Tongue (tissue), 1 donor: ENCODE measurements at regions not wholly inside any gene's neighbourhood (a gene's known extent, or its start where the extent isn't known, plus 50 kb on each side); places are given as distances from the start of the nearest gene placed in this dataset.
"Not testable (repeated sequence)": the region's sequence is repeated elsewhere in the genome, so short reads cannot be mapped to it uniquely, and the experiment has no call there.

Experiments
- DNase-seq: peaks from one replicate; pipeline ENCODE4 v3.0.0-alpha.2; 2015

DNA sequence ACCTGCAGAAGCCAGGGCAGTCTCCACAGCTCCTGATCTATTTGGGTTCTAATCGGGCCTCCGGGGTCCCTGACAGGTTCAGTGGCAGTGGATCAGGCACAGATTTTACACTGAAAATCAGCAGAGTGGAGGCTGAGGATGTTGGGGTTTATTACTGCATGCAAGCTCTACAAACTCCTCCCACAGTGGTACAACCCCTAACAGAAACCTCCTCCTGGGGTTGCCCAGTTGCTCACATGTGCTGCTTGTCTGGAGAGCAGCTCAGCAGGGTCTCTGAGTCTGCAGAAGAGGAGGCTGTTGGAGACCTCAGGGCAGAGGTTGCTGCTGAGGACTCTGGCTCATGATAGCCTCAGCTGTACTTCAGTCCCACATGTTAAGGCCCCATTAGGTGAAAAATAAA lies 1269.1 kb downstream of the RPIA start:
- DNase-seq = not testable (repeated sequence)

DNA sequence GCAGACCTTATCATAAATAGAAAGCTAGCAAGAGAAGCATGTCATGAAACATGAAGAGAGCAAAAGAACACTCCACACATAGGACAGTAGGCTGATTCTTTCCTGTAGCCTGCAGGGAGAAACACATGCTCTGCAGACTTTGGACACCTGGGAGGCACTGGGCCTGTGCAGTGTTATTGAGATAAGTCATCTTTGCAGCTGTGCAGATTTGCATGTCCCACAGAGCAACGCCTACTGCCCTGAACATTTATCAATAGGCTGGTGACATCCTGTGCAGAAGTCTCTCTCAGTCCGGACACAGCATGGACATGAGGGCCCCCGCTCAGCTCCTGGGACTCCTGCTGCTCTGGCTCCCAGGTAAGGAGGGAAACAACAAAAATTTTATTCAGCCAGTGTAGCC lies 1277.1 kb downstream of the RPIA start:
- not testable (repeated sequence) for DNase-seq

DNA sequence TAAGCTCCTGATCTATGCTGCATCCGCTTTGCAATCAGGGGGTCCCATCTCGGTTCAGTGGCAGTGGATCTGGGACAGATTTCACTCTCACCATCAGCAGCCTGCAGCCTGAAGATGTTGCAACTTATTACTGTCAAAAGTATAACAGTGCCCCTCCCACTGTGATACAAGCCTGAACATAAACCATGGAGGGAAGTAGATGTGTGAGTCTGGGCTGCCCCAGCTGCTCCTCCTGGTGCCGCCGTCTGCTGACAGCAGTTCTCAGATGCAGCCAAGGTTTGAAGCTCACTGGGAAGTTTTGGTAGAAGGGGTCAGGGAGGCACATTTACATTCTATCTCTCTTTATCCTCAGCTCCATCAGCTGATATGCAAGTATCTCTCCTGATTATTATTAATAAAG lies 1277.7 kb downstream of the RPIA start:
- not testable (repeated sequence) for DNase-seq

DNA sequence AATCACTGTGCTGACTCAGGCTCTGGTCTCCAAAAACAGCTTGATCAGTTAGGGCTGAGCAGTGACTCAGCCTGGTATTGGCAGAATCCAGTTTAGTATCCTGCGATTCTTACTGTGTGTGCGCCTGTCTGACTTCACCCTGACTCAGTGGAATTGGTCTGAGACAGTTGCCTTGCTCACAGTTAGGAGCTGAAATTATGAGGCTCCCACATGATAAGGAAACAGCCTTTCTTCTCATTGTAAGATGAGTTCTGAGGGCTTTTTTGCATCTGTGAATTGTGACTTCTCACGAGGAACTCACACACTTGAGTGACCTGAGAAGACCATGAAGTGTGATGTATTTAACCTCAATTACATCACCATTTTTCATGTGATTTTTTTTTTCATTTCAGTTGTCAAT lies 1282.4 kb downstream of the RPIA start:
- not testable (repeated sequence) for DNase-seq

DNA sequence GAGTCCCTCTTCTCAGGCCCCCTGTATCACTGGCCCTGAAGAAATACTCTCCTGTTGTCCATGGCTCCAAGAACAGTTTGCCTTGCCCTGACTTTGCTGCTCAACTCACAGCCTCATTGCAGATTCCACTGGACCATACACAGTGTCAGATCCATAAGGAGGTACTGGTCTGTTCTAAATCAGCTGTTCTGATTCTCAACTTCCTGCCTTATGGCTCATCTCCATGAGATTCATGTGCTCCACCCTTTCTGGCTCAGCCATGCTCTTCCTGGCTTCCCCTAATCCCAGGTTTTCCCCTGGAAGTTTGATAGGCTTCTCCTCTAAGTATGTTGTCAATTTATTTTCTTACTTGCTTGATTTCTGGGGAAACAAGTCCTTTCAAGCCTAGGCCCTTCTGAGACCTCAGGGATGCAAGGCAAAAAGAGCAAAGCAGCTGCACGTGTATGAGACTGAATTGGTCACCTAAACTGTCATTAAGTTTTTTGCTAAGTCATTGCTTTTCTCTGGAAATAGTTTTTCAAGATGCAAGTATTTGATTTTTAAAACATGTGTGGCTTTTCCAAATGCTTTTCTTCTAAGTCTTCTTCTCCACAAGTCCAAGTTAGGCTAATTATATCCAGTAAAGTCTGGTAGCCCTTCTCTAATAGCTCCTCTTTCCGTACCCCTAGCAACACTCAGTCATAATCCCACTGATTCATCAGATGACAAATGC lies 1288.5 kb downstream of the RPIA start:
- not testable (repeated sequence) for DNase-seq

DNA sequence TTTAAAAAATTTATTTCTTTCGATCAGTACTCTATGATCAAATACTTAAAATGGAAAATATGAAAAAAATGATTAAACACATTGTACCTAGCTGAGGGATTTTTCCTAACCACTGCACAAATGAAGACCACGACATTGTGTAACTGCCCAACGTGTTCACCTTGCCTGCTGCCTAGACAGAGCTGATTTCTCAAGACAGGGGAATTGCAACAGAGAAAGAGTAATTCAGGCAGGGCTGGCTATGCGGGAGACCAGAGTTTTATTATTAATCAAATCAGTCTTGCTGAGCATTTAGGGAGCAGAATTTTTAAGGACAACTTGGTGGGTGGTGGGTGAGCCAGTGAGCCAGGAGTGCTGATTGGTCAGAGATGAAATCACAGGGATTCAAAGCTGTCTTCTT lies 1290.8 kb downstream of the RPIA start:
- not testable (repeated sequence) for DNase-seq

DNA sequence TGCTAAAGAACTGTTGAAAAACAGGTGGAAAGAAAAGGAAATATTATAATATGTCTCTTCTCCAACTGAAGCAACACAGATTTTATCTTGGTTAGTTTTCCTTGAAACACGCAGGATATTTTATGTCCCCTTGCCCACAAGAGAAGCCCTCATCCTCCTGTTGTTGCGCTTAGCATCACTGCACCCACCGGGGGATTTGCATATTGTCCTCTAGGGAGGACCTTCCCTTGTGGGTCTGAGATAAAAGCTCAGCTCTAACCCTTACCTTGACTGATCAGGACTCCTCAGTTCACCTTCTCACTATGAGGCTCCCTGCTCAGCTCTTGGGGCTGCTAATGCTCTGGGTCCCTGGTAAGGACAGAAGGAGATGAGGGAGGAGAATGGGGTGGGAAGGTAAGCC lies 1294.2 kb downstream of the RPIA start:
- not testable (repeated sequence) for DNase-seq

DNA sequence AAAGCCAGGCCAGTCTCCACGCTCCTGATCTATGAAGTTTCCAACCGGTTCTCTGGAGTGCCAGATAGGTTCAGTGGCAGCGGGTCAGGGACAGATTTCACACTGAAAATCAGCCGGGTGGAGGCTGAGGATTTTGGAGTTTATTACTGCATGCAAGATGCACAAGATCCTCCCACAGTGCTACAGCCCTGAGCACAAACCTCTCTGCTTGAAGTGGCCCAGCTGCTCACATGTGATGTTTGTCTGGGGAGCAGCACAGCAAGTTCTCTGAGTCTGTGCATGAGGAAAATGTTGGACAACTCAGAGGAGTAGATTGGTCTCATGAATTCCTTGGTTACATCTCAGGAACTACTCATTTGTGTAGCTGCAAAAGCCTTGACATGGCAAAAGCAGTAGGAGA lies 1295.1 kb downstream of the RPIA start:
- not testable (repeated sequence) for DNase-seq

DNA sequence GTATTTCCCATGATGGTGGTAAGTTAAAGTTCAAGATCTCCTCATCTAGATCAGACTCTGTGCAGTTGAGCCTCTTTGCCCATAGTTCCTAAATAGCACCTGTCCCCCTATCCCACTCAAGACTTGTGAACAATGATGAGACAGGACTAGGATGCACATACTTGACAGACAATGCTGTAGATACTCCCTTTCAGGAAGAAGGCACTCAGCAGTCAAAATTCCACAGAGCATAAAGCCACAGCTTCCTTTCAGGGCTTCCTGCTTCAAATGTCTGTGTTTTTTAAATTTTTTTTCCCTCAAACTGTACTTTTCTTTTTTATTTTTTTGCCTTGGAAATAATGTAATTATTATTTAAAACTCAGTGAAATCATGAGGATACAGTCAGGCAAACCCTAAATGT lies 1305.3 kb downstream of the RPIA start:
- DNase-seq = not testable (repeated sequence)

DNA sequence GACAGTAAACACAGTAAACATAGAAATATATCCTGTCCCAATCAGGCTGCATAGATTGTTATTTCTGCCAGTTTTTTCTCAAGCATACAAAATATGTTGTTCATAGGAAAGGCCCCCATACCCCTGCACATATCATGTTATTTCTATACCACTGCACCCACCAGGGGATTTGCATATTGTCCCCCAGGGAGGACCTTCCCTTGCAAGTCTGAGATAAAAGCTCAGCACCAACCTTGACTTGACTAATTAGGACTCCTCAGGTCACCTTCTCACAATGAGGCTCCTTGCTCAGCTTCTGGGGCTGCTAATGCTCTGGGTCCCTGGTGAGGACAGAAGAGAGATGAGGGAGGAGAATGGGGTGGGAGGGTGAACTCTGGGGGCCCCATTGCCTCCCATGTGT lies 1313.1 kb downstream of the RPIA start:
- not testable (repeated sequence) for DNase-seq

DNA sequence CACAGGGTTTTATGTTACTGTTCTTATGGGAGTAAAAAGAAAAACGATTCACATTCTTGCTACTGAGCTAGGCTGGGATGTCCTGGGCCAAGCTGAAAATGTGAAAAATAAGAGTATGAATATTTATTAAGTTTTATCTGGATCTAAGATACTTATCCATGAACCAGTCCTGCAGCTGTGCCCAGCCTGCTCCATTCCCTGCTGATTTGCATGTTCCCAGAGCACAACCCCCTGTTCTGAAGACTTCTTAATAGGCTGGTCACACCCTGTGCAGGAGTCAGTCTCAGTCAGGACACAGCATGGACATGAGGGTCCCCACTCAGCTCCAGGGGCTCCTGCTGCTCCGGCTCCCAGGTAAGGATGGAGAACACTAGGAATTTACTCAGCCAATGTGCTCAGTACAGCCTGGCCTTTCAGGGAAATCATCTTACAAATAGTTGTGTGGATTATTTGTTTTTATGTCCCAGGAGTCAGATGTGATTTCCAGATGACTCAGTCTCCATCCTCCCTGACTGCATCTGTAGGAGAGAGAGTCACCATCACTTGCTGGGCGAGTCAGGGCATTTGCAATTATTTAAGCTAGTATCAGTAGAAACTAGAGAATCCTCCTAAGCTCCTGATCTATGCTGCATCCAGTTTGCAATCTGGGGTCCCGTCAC lies 1319.1 kb downstream of the RPIA start:
- not testable (repeated sequence) for DNase-seq

DNA sequence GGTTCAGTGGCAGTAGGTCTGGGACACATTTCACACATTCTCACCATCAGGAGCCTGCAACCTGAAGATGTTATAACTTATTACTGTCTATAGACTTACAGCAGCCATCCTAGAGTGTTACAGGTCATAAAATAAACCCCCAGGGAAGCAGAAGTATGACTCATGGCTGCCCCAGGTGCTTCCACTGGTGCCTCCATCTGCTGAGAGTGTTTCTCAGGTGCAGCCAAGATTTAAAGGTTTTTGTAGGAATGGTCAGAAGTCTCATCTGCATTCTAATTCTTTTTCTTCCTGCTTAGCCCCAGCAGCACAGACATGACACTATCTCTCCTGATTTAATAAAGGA lies 1319.6 kb downstream of the RPIA start:
- DNase-seq = not testable (repeated sequence)

DNA sequence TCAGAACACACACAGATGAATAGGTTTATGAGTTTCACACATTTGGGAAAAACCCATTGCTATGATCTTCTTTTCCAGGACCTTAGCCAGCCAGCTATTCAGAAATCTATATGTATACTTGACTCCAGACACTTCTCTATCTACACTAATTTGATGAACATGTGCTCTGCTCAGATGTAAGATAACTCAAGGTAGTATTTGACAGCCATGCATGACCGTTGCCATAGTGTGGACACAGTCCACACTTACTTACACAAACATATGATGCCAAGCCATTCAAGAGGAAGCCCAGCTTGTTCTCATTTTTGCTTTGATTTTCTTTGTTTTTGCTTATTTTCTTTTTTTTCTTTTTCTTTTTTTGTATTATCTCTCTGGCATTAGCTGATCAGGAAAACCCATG lies 1328.4 kb downstream of the RPIA start:
- not testable (repeated sequence) for DNase-seq

DNA sequence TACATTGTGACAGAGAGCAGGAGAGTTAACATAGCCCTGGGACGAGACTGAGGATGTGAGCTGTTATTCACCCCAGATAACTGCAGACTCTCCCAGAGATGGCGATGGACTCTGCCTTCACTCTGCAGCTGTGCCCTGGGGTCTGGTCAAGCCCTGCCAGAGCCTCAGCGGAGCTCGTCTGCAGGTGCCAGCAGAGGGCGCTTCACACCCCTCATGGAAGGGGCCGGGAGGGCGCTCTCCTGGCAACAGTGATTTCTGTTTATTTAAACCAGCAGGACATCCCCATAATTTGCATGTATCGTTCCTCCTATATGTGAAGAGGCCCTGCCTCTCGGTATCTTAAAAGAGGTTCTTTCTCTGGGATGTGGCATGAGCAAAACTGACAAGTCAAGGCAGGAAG lies 1329.8 kb downstream of the RPIA start:
- DNase-seq = not testable (repeated sequence)

DNA sequence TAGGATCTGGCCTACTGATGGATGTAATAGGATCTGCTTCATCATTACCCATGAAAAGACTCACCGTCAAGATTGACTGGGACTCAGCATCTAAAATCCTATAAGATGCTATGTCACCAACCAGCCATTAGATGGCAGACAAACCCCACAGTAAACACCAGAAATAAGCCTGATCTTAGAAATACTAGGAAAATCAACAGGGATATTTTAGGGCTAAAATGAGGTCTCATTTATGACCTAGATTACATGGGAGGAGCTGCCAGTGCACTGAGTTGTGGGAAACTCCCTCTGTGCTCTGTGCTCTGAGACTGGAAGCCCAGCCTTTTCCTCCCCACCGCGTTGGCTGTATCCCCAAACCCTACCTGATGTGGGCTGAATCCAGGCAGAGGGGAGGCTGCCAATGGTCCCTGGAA lies 1335.8 kb downstream of the RPIA start:
- DNase-seq = not testable (repeated sequence)

DNA sequence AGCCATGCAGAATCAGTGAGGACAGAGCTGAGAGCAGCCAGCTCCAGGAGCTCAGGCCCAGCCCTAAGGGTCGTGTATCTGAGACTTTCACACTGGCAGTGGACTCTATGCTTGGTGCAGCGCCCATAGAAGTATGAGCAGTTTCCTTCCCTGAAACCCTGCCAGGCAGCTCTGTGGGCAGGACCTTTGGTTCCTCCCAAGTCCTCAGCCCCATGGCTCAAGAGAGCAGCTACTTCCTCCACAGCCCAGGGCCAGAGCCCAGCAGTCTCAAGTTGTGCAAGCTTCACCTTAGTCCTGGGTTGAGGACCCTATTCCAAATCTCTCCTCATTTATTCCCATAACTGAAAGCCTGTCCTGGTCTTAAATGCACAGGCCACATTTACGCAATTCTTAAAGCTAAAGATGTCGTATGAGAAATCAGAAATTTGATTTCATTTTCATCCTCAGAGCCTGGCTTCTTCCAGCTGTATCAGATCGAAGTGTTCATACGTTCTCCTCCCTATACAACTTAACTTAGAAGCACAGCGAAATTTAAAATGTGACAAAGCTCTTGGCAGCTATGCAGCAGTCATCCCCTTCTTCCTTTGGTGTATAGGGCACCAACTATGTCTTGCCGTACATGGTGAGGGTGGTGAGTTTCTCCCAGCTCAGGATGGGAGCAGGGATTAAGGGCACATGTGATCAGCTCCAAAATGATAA lies 1337.1 kb downstream of the RPIA start:
- DNase-seq = not testable (repeated sequence)

DNA sequence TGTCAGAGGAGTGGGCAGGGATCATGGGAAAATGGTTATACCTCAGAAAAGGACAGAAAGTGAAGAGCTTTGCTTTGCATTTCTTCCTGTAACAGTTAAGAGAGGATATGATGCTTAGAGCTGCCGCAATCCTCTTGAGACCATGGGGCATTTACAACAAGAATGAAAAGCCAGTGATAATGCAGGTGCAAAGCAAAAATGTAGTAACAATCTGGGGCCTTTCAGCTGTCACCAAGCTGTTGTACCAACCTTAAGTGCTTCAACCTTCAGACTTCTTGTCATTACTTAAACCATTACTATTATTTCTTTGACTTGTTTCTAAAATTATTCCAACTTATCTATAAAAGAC lies 1337.6 kb downstream of the RPIA start:
- not testable (repeated sequence) for DNase-seq

DNA sequence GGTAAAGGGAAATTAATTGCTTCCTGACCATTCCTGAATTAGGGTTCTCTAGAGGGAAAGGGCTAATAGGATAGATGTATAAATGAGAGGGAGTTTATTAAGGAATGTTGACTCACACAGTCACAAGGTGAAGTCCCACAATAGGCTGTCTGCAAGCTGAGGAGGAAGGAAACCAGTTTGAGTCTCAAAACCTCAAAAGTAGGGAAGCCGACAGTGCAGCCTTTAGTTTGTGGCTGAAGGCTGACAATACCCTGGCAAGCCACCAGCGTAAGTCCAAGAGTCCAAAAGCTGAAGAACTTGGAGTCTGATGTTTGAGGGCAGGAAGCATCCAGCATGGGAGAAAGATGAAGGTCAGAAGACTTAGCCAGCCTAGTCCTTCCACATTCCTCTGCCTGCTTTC lies 1340.8 kb downstream of the RPIA start:
- not testable (repeated sequence) for DNase-seq

DNA sequence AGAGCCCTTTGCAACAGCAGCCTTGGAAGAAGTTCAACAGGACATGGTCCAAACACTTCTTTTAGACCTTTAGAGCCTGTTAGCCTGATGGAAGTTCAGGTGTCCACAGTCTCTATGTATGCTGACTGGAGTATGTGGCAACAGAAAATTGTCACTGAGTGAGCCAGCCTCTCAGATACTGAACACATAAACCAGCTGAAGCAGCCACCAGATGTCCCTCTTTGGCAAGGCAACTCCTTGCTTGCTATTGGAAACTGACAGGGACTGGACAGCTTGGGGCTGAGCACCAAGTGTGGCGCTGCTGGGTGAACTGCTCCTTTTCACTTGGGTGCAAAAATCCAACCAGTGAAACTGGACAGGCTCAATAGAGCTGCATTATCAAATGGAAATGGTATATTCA lies 1344.9 kb downstream of the RPIA start:
- DNase-seq = peak; percentile 2

DNA sequence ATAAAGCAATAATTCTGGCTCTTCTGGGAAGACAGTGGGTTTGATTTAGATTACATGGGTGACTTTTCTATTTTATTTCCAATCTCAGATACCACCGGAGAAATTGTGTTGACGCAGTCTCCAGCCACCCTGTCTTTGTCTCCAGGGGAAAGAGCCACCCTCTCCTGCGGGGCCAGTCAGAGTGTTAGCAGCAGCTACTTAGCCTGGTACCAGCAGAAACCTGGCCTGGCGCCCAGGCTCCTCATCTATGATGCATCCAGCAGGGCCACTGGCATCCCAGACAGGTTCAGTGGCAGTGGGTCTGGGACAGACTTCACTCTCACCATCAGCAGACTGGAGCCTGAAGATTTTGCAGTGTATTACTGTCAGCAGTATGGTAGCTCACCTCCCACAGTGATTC lies 1347.6 kb downstream of the RPIA start:
- DNase-seq = not testable (repeated sequence)

DNA sequence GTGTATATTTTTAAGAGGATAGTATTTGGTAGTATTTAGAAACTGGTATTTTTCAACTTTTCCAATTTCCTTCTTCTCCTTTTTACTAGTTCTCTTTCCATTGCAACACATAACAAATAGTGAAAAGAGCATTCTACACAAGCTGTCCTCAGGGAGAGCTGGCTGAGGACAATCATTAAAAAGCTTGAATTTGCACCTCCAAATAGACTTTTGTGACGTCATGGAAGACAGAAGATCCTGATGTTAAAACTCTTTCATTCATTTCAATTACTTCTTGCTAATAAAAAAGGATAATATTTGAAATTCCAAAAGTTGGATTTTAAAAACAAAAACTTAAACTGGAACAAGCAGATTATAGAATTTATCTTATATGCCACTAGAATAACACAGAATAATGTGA lies 1356.3 kb downstream of the RPIA start:
- not testable (repeated sequence) for DNase-seq

DNA sequence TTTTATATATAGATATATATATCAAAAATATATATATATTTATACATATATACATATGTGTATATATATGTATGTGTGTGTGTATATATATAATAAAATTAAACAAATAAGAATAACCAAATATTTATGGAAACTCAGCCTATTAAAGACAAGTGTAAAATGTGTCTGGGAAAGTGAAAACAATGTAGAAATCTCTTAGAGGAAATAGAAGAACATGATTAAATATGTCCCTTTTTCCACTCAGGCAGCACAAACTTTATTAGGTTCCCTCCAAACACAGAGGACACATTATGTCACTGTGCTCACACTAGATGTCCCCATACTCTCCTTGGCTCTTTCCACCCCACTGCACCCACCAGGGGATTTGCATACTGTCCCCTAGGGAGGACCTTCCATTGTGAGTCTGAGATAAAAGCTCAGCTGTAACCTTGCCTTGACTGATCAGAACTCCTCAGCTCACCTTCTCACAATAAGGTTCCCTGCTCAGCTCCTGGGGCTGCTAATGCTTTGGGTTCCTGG lies 1360.7 kb downstream of the RPIA start:
- not testable (repeated sequence) for DNase-seq

DNA sequence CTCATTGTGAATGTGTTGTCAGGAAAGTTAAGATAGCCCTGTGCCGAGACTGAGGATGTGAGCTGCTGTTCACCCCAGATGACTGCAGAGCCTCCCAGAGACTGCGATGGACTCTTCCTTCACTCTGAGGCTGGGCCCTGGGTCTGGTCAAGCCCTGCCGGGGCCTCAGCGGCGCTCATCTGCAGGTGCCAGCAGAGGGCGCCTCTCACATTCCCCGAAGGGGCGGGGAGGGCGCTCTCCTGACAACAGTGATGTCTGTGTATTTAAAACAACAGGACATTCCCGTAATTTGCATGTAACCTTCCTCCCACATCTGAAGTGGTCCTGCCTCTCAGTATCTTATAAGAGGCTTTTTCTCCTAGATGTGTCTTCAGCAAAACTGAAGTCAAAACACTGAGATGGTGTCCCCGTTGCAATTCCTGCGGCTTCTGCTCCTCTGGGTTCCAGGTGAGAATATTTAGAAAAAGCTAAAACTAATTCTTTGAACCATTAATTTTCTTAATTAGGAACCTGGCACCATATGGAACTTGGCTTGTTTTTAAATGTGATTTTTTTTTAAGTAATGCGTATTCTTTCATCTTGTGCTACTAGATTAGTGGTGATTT lies 1377.9 kb downstream of the RPIA start:
- DNase-seq = peak; percentile 19
